CD8-positive, alpha-beta memory T cell (primary cell): ENCODE measurements at regions not wholly inside any gene's neighbourhood (a gene's known extent, or its start where the extent isn't known, plus 50 kb on each side); places are given as distances from the start of the nearest gene placed in this dataset.

Experiments used
- CTCF ChIA-PET: fragments of 350-600 bp; sonication (Branson Sonifier 250); formaldehyde crosslinking; loops from one replicate; lab custom pipeline; 2021; ENCODE audit warnings: antibody characterized with exemption; lab: Charles Lee
- POLR2A ChIA-PET: fragments of 350-600 bp; sonication (Branson Sonifier 250); formaldehyde crosslinking; loops from one replicate; lab custom pipeline; 2021; ENCODE audit warnings: antibody characterized with exemption; lab: Charles Lee
- DNase-seq, 5 donors: peaks; one replicate each; pipeline versions ENCODE4 v3.0.0 to v3.0.0-alpha.2; 2020 to 2022; ENCODE audit warnings: mixed read lengths in 1 of 5
- H3K27ac ChIP-seq: one replicate; pipeline ENCODE4 v1.7.0; 2013; ENCODE audit warnings: low read depth, mild to moderate bottlenecking, low read length, moderate library complexity
- H3K27me3 ChIP-seq: 2 replicates; pipeline ENCODE4 v1.7.0; 2013; ENCODE audit warnings: low read length, mild to moderate bottlenecking; ENCODE audit not compliant: insufficient read depth, poor library complexity, severe bottlenecking
- H3K36me3 ChIP-seq: 2 replicates; pipeline ENCODE4 v1.7.0; 2013; ENCODE audit warnings: mild to moderate bottlenecking, low read length, moderate library complexity; ENCODE audit not compliant: insufficient read depth
- H3K4me1 ChIP-seq: 2 replicates; pipeline ENCODE4 v1.7.0; 2013; ENCODE audit warnings: mild to moderate bottlenecking, low read length, moderate library complexity; ENCODE audit not compliant: insufficient read depth
- H3K4me3 ChIP-seq: 2 replicates; pipeline ENCODE4 v1.7.0; 2013; ENCODE audit warnings: mild to moderate bottlenecking, low read length
- H3K9me3 ChIP-seq: 2 replicates; pipeline ENCODE4 v1.7.0; 2013; ENCODE audit warnings: mild to moderate bottlenecking, low read length
- H3K27ac Mint-ChIP-seq, 8 donors: one replicate each; pipeline ENCODE4 v1.8.0; 2020 to 2021; ENCODE audit warnings: mixed read lengths in 8 of 8, mild to moderate bottlenecking in 6 of 8, inconsistent platforms in 3 of 8, moderate library complexity in 3 of 8
- H3K27me3 Mint-ChIP-seq, 2 donors: one replicate each; pipeline ENCODE4 v1.8.0; 2020 to 2021; ENCODE audit warnings: mixed read lengths in 2 of 2, mild to moderate bottlenecking in 1 of 2, moderate library complexity in 1 of 2
- H3K36me3 Mint-ChIP-seq, 3 donors: one replicate each; pipeline ENCODE4 v1.8.0; 2020 to 2021; ENCODE audit warnings: mixed read lengths in 3 of 3, inconsistent platforms in 1 of 3, mild to moderate bottlenecking in 1 of 3
- H3K4me1 Mint-ChIP-seq, 3 donors: one replicate each; pipeline ENCODE4 v1.8.0; 2020 to 2021; ENCODE audit warnings: mixed read lengths in 3 of 3, inconsistent platforms in 1 of 3, mild to moderate bottlenecking in 1 of 3
- H3K4me3 Mint-ChIP-seq, 7 donors: one replicate each; pipeline ENCODE4 v1.8.0; 2020 to 2021; ENCODE audit warnings: mixed read lengths in 7 of 7, mild to moderate bottlenecking in 6 of 7, moderate library complexity in 4 of 7, inconsistent platforms in 2 of 7
- H3K9me3 Mint-ChIP-seq, 5 donors: one replicate each; pipeline ENCODE4 v1.8.0; 2020 to 2022; ENCODE audit warnings: mixed read lengths in 5 of 5, mild to moderate bottlenecking in 3 of 5, moderate library complexity in 2 of 5, inconsistent platforms in 1 of 5

- H3K9me3 Mint-ChIP-seq = peaks cover 8 to 22% (median 18%) of the 10 kb centered on the region in 5 donors
- no peak for DNase-seq
- H3K27ac Mint-ChIP-seq = no peak overlapping the region
- no peaks in the 10 kb centered on the region for H3K4me1 Mint-ChIP-seq
- Histone ChIP-seq H3K36me3 (no peaks in the 10 kb centered on the region), H3K4me1 (no peaks in the 10 kb centered on the region), H3K9me3 (no peaks in the 10 kb centered on the region), H3K27ac (no peak overlapping the region), H3K4me3 (no peak overlapping the region), H3K27me3 (no peaks in the 10 kb centered on the region)
- POLR2A ChIA-PET = no interaction called here
- no peak overlapping the region for H3K4me3 Mint-ChIP-seq
- H3K36me3 Mint-ChIP-seq = peaks cover 0 to 3% (median 0%) of the 10 kb centered on the region in 3 donors
- CTCF ChIA-PET = no interaction called here
- no peaks in the 10 kb centered on the region for H3K27me3 Mint-ChIP-seq
Observed at GRCh38 chr2:150143087-150143536, 344.4 kb downstream of the RND3 start.

- Mint-ChIP-seq H3K9me3 (peaks cover 8 to 19% (median 16%) of the 10 kb centered on the region in 5 donors), H3K27ac (no peak overlapping the region), H3K36me3 (peaks cover 0 to 3% (median 0%) of the 10 kb centered on the region in 3 donors), H3K27me3 (no peaks in the 10 kb centered on the region), H3K4me3 (no peak overlapping the region), H3K4me1 (no peaks in the 10 kb centered on the region)
- Histone ChIP-seq H3K36me3 (no peaks in the 10 kb centered on the region), H3K4me3 (no peak overlapping the region), H3K27ac (no peak overlapping the region), H3K4me1 (no peaks in the 10 kb centered on the region), H3K9me3 (no peaks in the 10 kb centered on the region), H3K27me3 (no peaks in the 10 kb centered on the region)
- ChIA-PET POLR2A (no interaction called here), CTCF (no interaction called here)
- DNase-seq = no peak
Observed at GRCh38 chr2:150142561-150142960, 344.9 kb downstream of the RND3 start.

- DNase-seq = no peak
- no peak overlapping the region for H3K4me3 Mint-ChIP-seq
- H3K27ac Mint-ChIP-seq = no peak overlapping the region
- Histone ChIP-seq H3K27ac (no peak overlapping the region), H3K27me3 (no peaks in the 10 kb centered on the region), H3K4me3 (no peak overlapping the region), H3K36me3 (no peaks in the 10 kb centered on the region), H3K9me3 (no peaks in the 10 kb centered on the region), H3K4me1 (no peaks in the 10 kb centered on the region)
- H3K36me3 Mint-ChIP-seq = peaks cover 0 to 2% (median 0%) of the 10 kb centered on the region in 3 donors
- H3K27me3 Mint-ChIP-seq = no peaks in the 10 kb centered on the region
- peaks cover 6 to 14% (median 7%) of the 10 kb centered on the region in 5 donors for H3K9me3 Mint-ChIP-seq
- H3K4me1 Mint-ChIP-seq = no peaks in the 10 kb centered on the region
- CTCF ChIA-PET = no interaction called here
- POLR2A ChIA-PET = no interaction called here
Observed at GRCh38 chr2:150141226-150142001, 346.1 kb downstream of the RND3 start.

- H3K9me3 ChIP-seq = no peaks in the 10 kb centered on the region
- ChIA-PET POLR2A (no interaction called here), CTCF (no interaction called here)
- H3K4me3 Mint-ChIP-seq = no peak overlapping the region
- no peaks in the 10 kb centered on the region for H3K4me1 Mint-ChIP-seq
- H3K36me3 ChIP-seq = no peaks in the 10 kb centered on the region
- no peak for DNase-seq
- no peaks in the 10 kb centered on the region for H3K4me1 ChIP-seq
- H3K27ac Mint-ChIP-seq = no peak overlapping the region
- no peak overlapping the region for H3K27ac ChIP-seq
- H3K9me3 Mint-ChIP-seq = peaks cover 0 to 11% (median 7%) of the 10 kb centered on the region in 5 donors
- H3K27me3 ChIP-seq = no peaks in the 10 kb centered on the region
- H3K27me3 Mint-ChIP-seq = no peaks in the 10 kb centered on the region
- H3K36me3 Mint-ChIP-seq = no peaks in the 10 kb centered on the region
- no peak overlapping the region for H3K4me3 ChIP-seq
Observed at GRCh38 chr2:150140777-150141176, 346.7 kb downstream of the RND3 start.

GRCh38 chr2:150138587-150138986 lies 348.9 kb downstream of the RND3 start:
- no peak overlapping the region for H3K27ac Mint-ChIP-seq
- no peaks in the 10 kb centered on the region for H3K36me3 Mint-ChIP-seq
- no peak for DNase-seq

GRCh38 chr2:150137338-150138069 lies 350.0 kb downstream of the RND3 start:
- Mint-ChIP-seq H3K4me1 (no peaks in the 10 kb centered on the region), H3K27me3 (no peaks in the 10 kb centered on the region), H3K36me3 (no peaks in the 10 kb centered on the region), H3K9me3 (peaks cover 0 to 11% (median 7%) of the 10 kb centered on the region in 5 donors), H3K4me3 (no peak overlapping the region), H3K27ac (no peak overlapping the region)
- H3K36me3 ChIP-seq = no peaks in the 10 kb centered on the region
- H3K9me3 ChIP-seq = no peaks in the 10 kb centered on the region
- H3K27ac ChIP-seq = no peak overlapping the region
- no peaks in the 10 kb centered on the region for H3K4me1 ChIP-seq
- POLR2A ChIA-PET = no interaction called here
- no peak for DNase-seq
- H3K4me3 ChIP-seq = no peak overlapping the region
- CTCF ChIA-PET = no interaction called here
- no peaks in the 10 kb centered on the region for H3K27me3 ChIP-seq

More at GRCh38 chr2:150138587-150138986, 348.9 kb downstream of the RND3 start:
- H3K9me3 Mint-ChIP-seq = peaks cover 0 to 10% (median 7%) of the 10 kb centered on the region in 5 donors
- CTCF ChIA-PET = no interaction called here
- no peaks in the 10 kb centered on the region for H3K4me1 Mint-ChIP-seq
- Histone ChIP-seq H3K4me3 (no peak overlapping the region), H3K27ac (no peak overlapping the region), H3K9me3 (no peaks in the 10 kb centered on the region), H3K27me3 (no peaks in the 10 kb centered on the region), H3K4me1 (no peaks in the 10 kb centered on the region), H3K36me3 (no peaks in the 10 kb centered on the region)
- no peaks in the 10 kb centered on the region for H3K27me3 Mint-ChIP-seq
- H3K4me3 Mint-ChIP-seq = no peak overlapping the region
- POLR2A ChIA-PET = no interaction called here

GRCh38 chr2:150136893-150137292 lies 350.6 kb downstream of the RND3 start:
- Mint-ChIP-seq H3K27ac (no peak overlapping the region), H3K9me3 (peaks cover 0 to 11% (median 7%) of the 10 kb centered on the region in 5 donors), H3K4me3 (no peak overlapping the region), H3K27me3 (no peaks in the 10 kb centered on the region), H3K36me3 (no peaks in the 10 kb centered on the region), H3K4me1 (no peaks in the 10 kb centered on the region)
- no peaks in the 10 kb centered on the region for H3K27me3 ChIP-seq
- no peaks in the 10 kb centered on the region for H3K4me1 ChIP-seq
- H3K4me3 ChIP-seq = no peak overlapping the region
- H3K27ac ChIP-seq = no peak overlapping the region
- H3K9me3 ChIP-seq = no peaks in the 10 kb centered on the region
- ChIA-PET CTCF (no interaction called here), POLR2A (no interaction called here)
- DNase-seq = no peak
- H3K36me3 ChIP-seq = no peaks in the 10 kb centered on the region

GRCh38 chr2:150136401-150136800 lies 351.1 kb downstream of the RND3 start:
- H3K27me3 ChIP-seq = no peaks in the 10 kb centered on the region
- H3K4me1 Mint-ChIP-seq = no peaks in the 10 kb centered on the region
- H3K36me3 Mint-ChIP-seq = no peaks in the 10 kb centered on the region
- H3K27ac ChIP-seq = no peak overlapping the region
- no peak overlapping the region for H3K4me3 ChIP-seq
- CTCF ChIA-PET = no interaction called here
- H3K9me3 Mint-ChIP-seq = peaks cover 0 to 10% (median 5%) of the 10 kb centered on the region in 5 donors
- no peaks in the 10 kb centered on the region for H3K36me3 ChIP-seq
- no peaks in the 10 kb centered on the region for H3K27me3 Mint-ChIP-seq
- no peaks in the 10 kb centered on the region for H3K9me3 ChIP-seq
- POLR2A ChIA-PET = no interaction called here
- no peaks in the 10 kb centered on the region for H3K4me1 ChIP-seq
- no peak overlapping the region for H3K4me3 Mint-ChIP-seq
- H3K27ac Mint-ChIP-seq = no peak overlapping the region
- DNase-seq = no peak
